Breast epithelium (tissue), 4 donors: ENCODE measurements at regions not wholly inside any gene's neighbourhood (a gene's known extent, or its start where the extent isn't known, plus 50 kb on each side); places are given as distances from the start of the nearest gene placed in this dataset.

ENCODE experiments used
- DNase-seq, 2 donors: peaks; one replicate each; pipeline ENCODE4 v3.0.0-alpha.2; 2019; ENCODE audit warnings: low spot score in 2 of 2
- H3K27ac ChIP-seq, 2 donors: fragments of 200-600 bp; sonication (generic) in 1 of 2; one replicate each; pipeline ENCODE4 v1.5.1; 2016 to 2019; ENCODE audit warnings: mild to moderate bottlenecking in 1 of 2
- H3K27me3 ChIP-seq, 2 donors: fragments of 200-600 bp; sonication (generic) in 1 of 2; one replicate each; pipeline versions ENCODE4 v1.5.1 to v1.6.0; 2017 to 2019; ENCODE audit warnings: control low read depth in 1 of 2, mild to moderate bottlenecking in 1 of 2
- H3K36me3 ChIP-seq: fragments of 200-600 bp; one replicate; pipeline ENCODE4 v1.5.1; 2019
- H3K4me1 ChIP-seq, 2 donors: fragments of 200-600 bp; sonication (generic); one replicate each; pipeline ENCODE4 v1.5.1; 2016 to 2019; ENCODE audit warnings: control low read depth in 1 of 2
- H3K4me3 ChIP-seq, 3 donors: fragments of 200-600 bp; sonication (generic); 1 replicate in 2 of 3; 2 replicates in 1 of 3; pipeline ENCODE4 v1.5.1; 2016 to 2019; ENCODE audit warnings: mild to moderate bottlenecking in 3 of 3, moderate library complexity in 2 of 3
- H3K9me3 ChIP-seq, 2 donors: fragments of 200-600 bp; sonication (generic) in 1 of 2; one replicate each; pipeline ENCODE4 v1.5.1; 2016 to 2019; ENCODE audit warnings: control low read depth in 1 of 2
- CTCF ChIP-seq, 3 donors: fragments of 450-650 bp; IDR thresholded peaks; one replicate each; pipeline ENCODE4 v1.5.1; 2016 to 2017; ENCODE audit warnings: antibody characterized with exemption in 3 of 3, mild to moderate bottlenecking in 3 of 3, moderate library complexity in 3 of 3
- POLR2A ChIP-seq: fragments of 450-650 bp; IDR thresholded peaks from one replicate; pipeline ENCODE4 v1.6.1; 2016; ENCODE audit warnings: antibody characterized with exemption, mild to moderate bottlenecking, moderate library complexity
- POLR2AphosphoS5 ChIP-seq, 3 donors: sonication (generic); formaldehyde crosslinking; IDR thresholded peaks; one replicate each; pipeline ENCODE4 v1.6.1; 2017; ENCODE audit warnings: antibody characterized with exemption in 3 of 3
- intact Hi-C: fragments of 100-400 bp; cut with DNase I; formaldehyde crosslinking; loops from one replicate; pipeline ENCODE4 v1.15.1; 2023; ENCODE audit warnings: low total_unique reads

GRCh38 chr3:182058488-182058887 is 346.8 kb downstream of the SOX2 start:
- H3K27me3 ChIP-seq, result no peaks in the 10 kb centered on the region
- H3K4me3 ChIP-seq, result no peak overlapping the region
- TF ChIP-seq POLR2AphosphoS5 (IDR thresholded peaks at IDR 0.05) (no peak), POLR2A (no peak), CTCF (IDR thresholded peaks at IDR 0.05) (no peak)
- no peak overlapping the region for H3K27ac ChIP-seq
- H3K4me1 ChIP-seq, result no peaks in the 10 kb centered on the region
- no peak for DNase-seq
- H3K36me3 ChIP-seq, result no peaks in the 10 kb centered on the region
- H3K9me3 ChIP-seq, result no peaks in the 10 kb centered on the region
- intact Hi-C loops, result no loop called here

- Histone ChIP-seq H3K4me3 (no peak overlapping the region), H3K36me3 (no peaks in the 10 kb centered on the region), H3K4me1 (no peaks in the 10 kb centered on the region), H3K27me3 (no peaks in the 10 kb centered on the region), H3K9me3 (no peaks in the 10 kb centered on the region), H3K27ac (no peak overlapping the region)
- no peak for DNase-seq
- intact Hi-C loops, result no loop called here
- no peak for TF ChIP-seq POLR2A
- no peak for TF ChIP-seq POLR2AphosphoS5 (IDR thresholded peaks at IDR 0.05)
- TF ChIP-seq CTCF (IDR thresholded peaks at IDR 0.05), result no peak
These were observed 352.0 kb downstream of the SOX2 start for GRCh38 chr3:182063742-182064141.

- no peak overlapping the region for H3K4me3 ChIP-seq
- no peaks in the 10 kb centered on the region for H3K9me3 ChIP-seq
- H3K27me3 ChIP-seq, result no peaks in the 10 kb centered on the region
- TF ChIP-seq POLR2A (no peak), CTCF (IDR thresholded peaks at IDR 0.05) (no peak), POLR2AphosphoS5 (IDR thresholded peaks at IDR 0.05) (no peak)
- intact Hi-C loops, result no loop called here
- no peaks in the 10 kb centered on the region for H3K4me1 ChIP-seq
- H3K27ac ChIP-seq, result no peak overlapping the region
- no peaks in the 10 kb centered on the region for H3K36me3 ChIP-seq
- DNase-seq, result no peak
These were observed 355.7 kb downstream of the SOX2 start for GRCh38 chr3:182067423-182067822.

- H3K36me3 ChIP-seq, result no peaks in the 10 kb centered on the region
- no peaks in the 10 kb centered on the region for H3K9me3 ChIP-seq
- no peak overlapping the region for H3K4me3 ChIP-seq
- TF ChIP-seq POLR2A, result no peak
- TF ChIP-seq CTCF (IDR thresholded peaks at IDR 0.05), result no peak
- TF ChIP-seq POLR2AphosphoS5 (IDR thresholded peaks at IDR 0.05), result no peak
- no peak overlapping the region for H3K27ac ChIP-seq
- intact Hi-C loops, result no loop called here
- no peak for DNase-seq
- H3K4me1 ChIP-seq, result no peaks in the 10 kb centered on the region
- H3K27me3 ChIP-seq, result no peaks in the 10 kb centered on the region
These were observed 366.6 kb downstream of the SOX2 start for GRCh38 chr3:182078316-182078715.

- H3K27me3 ChIP-seq, result no peaks in the 10 kb centered on the region
- TF ChIP-seq POLR2AphosphoS5 (IDR thresholded peaks at IDR 0.05) (no peak), POLR2A (no peak), CTCF (IDR thresholded peaks at IDR 0.05) (no peak)
- no peak overlapping the region for H3K4me3 ChIP-seq
- no peak overlapping the region for H3K27ac ChIP-seq
- intact Hi-C loops, result no loop called here
- no peaks in the 10 kb centered on the region for H3K4me1 ChIP-seq
- DNase-seq, result no peak
- H3K9me3 ChIP-seq, result no peaks in the 10 kb centered on the region
- no peaks in the 10 kb centered on the region for H3K36me3 ChIP-seq
These were observed 367.2 kb downstream of the SOX2 start for GRCh38 chr3:182078929-182079328.
